ENCODE measurements at regions not wholly inside any gene's neighbourhood (a gene's known extent, or its start where the extent isn't known, plus 50 kb on each side); places are given as distances from the start of the nearest gene placed in this dataset.

- no peak for TF ChIP-seq ZNF274 (IDR thresholded peaks at IDR 0.05; ENCODE audit: low read depth, low read length)
- TF ChIP-seq YY1 (IDR thresholded peaks at IDR 0.05; ENCODE audit: insufficient read depth, insufficient read length): no peak
These were observed 1372.4 kb downstream of the C4orf33 start for GRCh38 chr4:130468340-130468739.
